WTC11 (cell line): ENCODE measurements at regions not wholly inside any gene's neighbourhood (a gene's known extent, or its start where the extent isn't known, plus 50 kb on each side); places are given as distances from the start of the nearest gene placed in this dataset.

Source experiments
- ATAC-seq: fragments of 200-7000 bp; cut with Tn5 transposase; 2 replicates; pipeline ENCODE4 v1.10.0; 2021; ENCODE audit warnings: mild to moderate bottlenecking, moderate library complexity
- CTCF ChIA-PET: fragments of 300-600 bp; sonication (Branson Sonifier 250); formaldehyde crosslinking; loops from one replicate; lab custom pipeline; 2021; ENCODE audit warnings: antibody characterized with exemption; lab: Charles Lee
- POLR2A ChIA-PET: fragments of 350-600 bp; sonication (Branson Sonifier 250); formaldehyde crosslinking; loops from one replicate; lab custom pipeline; 2021; ENCODE audit warnings: antibody characterized with exemption; lab: Charles Lee
- DNase-seq: peaks from one replicate; pipeline ENCODE4 v3.0.0; 2021; ENCODE audit warnings: low spot score
- H3K27ac Mint-ChIP-seq: 2 replicates; pipeline ENCODE4 v1.8.0; 2021; ENCODE audit warnings: mixed read lengths
- H3K27me3 Mint-ChIP-seq: 2 replicates; pipeline ENCODE4 v1.8.0; 2021; ENCODE audit warnings: low read depth, mild to moderate bottlenecking, moderate library complexity, mixed read lengths
- H3K36me3 Mint-ChIP-seq: 2 replicates; pipeline ENCODE4 v1.8.0; 2021; ENCODE audit warnings: mixed read lengths
- H3K4me1 Mint-ChIP-seq: 2 replicates; pipeline ENCODE4 v1.8.0; 2022; ENCODE audit warnings: mixed read lengths
- H3K4me3 Mint-ChIP-seq: 2 replicates; pipeline ENCODE4 v1.8.0; 2021; ENCODE audit warnings: mild to moderate bottlenecking, moderate library complexity, mixed read lengths
- H3K9me3 Mint-ChIP-seq: 2 replicates; pipeline ENCODE4 v1.8.0; 2021; ENCODE audit warnings: mixed read lengths
- ATF1 ChIP-seq: sonication (generic); formaldehyde crosslinking; IDR thresholded peaks from 2 replicates; pipeline ENCODE4 v1.8.1; 2023; ENCODE audit warnings: mild to moderate bottlenecking, moderate library complexity, missing genetic modification reagents
- ATF3 ChIP-seq: sonication (generic); formaldehyde crosslinking; conservative IDR thresholded peaks from 2 replicates; pipeline ENCODE4 v1.8.1; 2022; ENCODE audit warnings: mild to moderate bottlenecking, missing genetic modification reagents
- ATF6 ChIP-seq: sonication (generic); formaldehyde crosslinking; IDR thresholded peaks from 2 replicates; pipeline ENCODE4 v1.8.1; 2023; ENCODE audit warnings: mild to moderate bottlenecking, missing genetic modification reagents
- CDX4 ChIP-seq: fragments of 250-450 bp; sonication (Bioruptor Pico); IDR thresholded peaks from 2 replicates; pipeline ENCODE4 v1.9.0; 2021; ENCODE audit warnings: moderate library complexity, mild to moderate bottlenecking, inconsistent platforms, borderline replicate concordance
- EMX1 ChIP-seq: fragments of 250-450 bp; sonication (Bioruptor Pico); IDR thresholded peaks from 2 replicates; pipeline ENCODE4 v1.8.0; 2021; ENCODE audit warnings: mild to moderate bottlenecking
- FOXJ3 ChIP-seq: sonication (generic); formaldehyde crosslinking; IDR thresholded peaks from 2 replicates; pipeline ENCODE4 v1.9.0; 2021; ENCODE audit warnings: missing genetic modification reagents, mild to moderate bottlenecking, borderline replicate concordance
- NFATC4 ChIP-seq: fragments of 250-450 bp; sonication (Bioruptor Pico); IDR thresholded peaks from 2 replicates; pipeline ENCODE4 v1.9.0; 2021; ENCODE audit warnings: mild to moderate bottlenecking
- NFYB ChIP-seq: sonication (generic); formaldehyde crosslinking; conservative IDR thresholded peaks from 2 replicates; pipeline ENCODE4 v1.8.0; 2022; ENCODE audit warnings: low read depth, missing genetic modification reagents
- OVOL2 ChIP-seq: fragments of 250-450 bp; sonication (Bioruptor Pico); IDR thresholded peaks from 2 replicates; pipeline ENCODE4 v1.9.0; 2021; ENCODE audit warnings: mild to moderate bottlenecking, borderline replicate concordance
- PRRX2 ChIP-seq: fragments of 250-450 bp; sonication (Bioruptor Pico); IDR thresholded peaks from 2 replicates; pipeline ENCODE4 v1.8.0; 2021; ENCODE audit warnings: mild to moderate bottlenecking
- ZBTB21 ChIP-seq: sonication (generic); formaldehyde crosslinking; IDR thresholded peaks from 2 replicates; pipeline ENCODE4 v1.8.1; 2023; ENCODE audit warnings: mild to moderate bottlenecking, missing genetic modification reagents, borderline replicate concordance
- ZNF396 ChIP-seq: fragments of 250-450 bp; sonication (Bioruptor Pico); IDR thresholded peaks from 2 replicates; pipeline ENCODE4 v1.8.0; 2021; ENCODE audit warnings: mild to moderate bottlenecking, moderate library complexity, borderline replicate concordance
- TF ChIP-seq, protein P1 (sequence below): sonication (generic); formaldehyde crosslinking; IDR thresholded peaks from 2 replicates; pipeline ENCODE4 v1.8.0; 2022; ENCODE audit warnings: mild to moderate bottlenecking, missing genetic modification reagents
- TF ChIP-seq, protein P2 (sequence below): sonication (generic); formaldehyde crosslinking; IDR thresholded peaks from 2 replicates; pipeline ENCODE4 v1.8.1; 2023; ENCODE audit warnings: mild to moderate bottlenecking, missing genetic modification reagents
- TF ChIP-seq, protein P3 (sequence below): sonication (generic); formaldehyde crosslinking; IDR thresholded peaks from 2 replicates; pipeline ENCODE4 v1.8.0; 2022; ENCODE audit warnings: mild to moderate bottlenecking, missing genetic modification reagents

DNA sequence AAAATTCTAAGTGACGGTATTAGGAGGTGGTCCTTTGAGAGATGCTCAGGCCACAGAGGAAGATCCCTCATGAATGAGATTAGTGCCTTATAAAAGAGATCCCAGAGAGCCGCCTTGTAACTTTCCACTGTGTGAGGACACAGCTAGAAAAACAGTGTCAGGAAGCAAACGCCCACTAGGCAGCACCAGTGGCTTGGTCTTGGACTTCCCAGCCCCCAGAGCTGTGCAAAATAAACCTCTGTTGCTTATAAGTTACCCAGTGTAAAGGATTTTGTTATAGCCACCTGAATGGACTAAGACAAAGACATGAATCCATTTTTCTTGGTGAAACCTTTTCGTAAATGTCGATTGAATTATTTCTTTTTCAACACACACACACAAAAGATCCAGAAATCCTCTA is 141.0 kb downstream of the CBLN1 start (continued):
- TF ChIP-seq, protein P1, sequence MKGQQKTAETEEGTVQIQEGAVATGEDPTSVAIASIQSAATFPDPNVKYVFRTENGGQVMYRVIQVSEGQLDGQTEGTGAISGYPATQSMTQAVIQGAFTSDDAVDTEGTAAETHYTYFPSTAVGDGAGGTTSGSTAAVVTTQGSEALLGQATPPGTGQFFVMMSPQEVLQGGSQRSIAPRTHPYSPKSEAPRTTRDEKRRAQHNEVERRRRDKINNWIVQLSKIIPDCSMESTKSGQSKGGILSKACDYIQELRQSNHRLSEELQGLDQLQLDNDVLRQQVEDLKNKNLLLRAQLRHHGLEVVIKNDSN, result no peak
- TF ChIP-seq OVOL2 (CRISPR knock-in tag), result no peak

DNA sequence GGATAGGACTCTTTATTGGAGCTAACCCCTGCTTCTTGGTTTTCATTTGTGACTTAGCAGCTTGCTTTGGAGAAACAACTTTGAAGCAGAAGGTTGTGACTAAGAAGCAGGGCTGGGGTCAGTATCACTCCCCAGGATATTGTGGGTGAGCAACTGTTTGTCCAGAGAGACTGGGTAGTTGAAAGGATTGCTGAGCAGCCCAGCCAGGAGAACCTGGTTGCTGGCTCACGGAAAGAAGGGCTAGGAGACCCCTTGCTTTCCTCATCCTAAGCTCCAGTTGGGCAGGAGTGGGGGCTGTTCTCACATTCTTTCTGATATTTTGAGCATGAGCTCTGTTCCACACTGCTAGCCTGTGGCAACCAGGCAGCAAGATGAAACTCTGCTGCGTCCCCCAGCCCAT is 151.2 kb downstream of the CBLN1 start:
- POLR2A ChIA-PET, result no interaction called here
- Mint-ChIP-seq H3K9me3 (no peaks in the 10 kb centered on the region), H3K4me3 (no peak overlapping the region), H3K4me1 (peaks cover 7% of the 10 kb centered on the region), H3K27ac (no peak overlapping the region), H3K36me3 (no peaks in the 10 kb centered on the region), H3K27me3 (peaks cover 3% of the 10 kb centered on the region)
- TF ChIP-seq, protein P2, sequence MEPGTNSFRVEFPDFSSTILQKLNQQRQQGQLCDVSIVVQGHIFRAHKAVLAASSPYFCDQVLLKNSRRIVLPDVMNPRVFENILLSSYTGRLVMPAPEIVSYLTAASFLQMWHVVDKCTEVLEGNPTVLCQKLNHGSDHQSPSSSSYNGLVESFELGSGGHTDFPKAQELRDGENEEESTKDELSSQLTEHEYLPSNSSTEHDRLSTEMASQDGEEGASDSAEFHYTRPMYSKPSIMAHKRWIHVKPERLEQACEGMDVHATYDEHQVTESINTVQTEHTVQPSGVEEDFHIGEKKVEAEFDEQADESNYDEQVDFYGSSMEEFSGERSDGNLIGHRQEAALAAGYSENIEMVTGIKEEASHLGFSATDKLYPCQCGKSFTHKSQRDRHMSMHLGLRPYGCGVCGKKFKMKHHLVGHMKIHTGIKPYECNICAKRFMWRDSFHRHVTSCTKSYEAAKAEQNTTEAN (CRISPR knock-in tag), result no peak
- no peak for TF ChIP-seq FOXJ3 (CRISPR knock-in tag)
- no peak for TF ChIP-seq PRRX2 (CRISPR knock-in tag)
- no peak for TF ChIP-seq NFYB (CRISPR knock-in tag)
- no peak for TF ChIP-seq EMX1 (CRISPR knock-in tag)
- TF ChIP-seq ZNF396 (CRISPR knock-in tag), result no peak
- ATAC-seq (no peak), DNase-seq (no peak)
- CTCF ChIA-PET, result interaction anchor here (0.6 kb wide), 1 partner anchor 148 kb away, joined by 3 read pairs; no protein-coding TSS in a partner anchor

- POLR2A ChIA-PET, result no interaction called here
- no peaks in the 10 kb centered on the region for H3K36me3 Mint-ChIP-seq
- no peaks in the 10 kb centered on the region for H3K9me3 Mint-ChIP-seq
- peaks cover 7% of the 10 kb centered on the region for H3K4me1 Mint-ChIP-seq
- H3K27me3 Mint-ChIP-seq, result peaks cover 3% of the 10 kb centered on the region
- no peak for ATAC-seq
- TF ChIP-seq ATF6, result no peak
- TF ChIP-seq, protein P3, sequence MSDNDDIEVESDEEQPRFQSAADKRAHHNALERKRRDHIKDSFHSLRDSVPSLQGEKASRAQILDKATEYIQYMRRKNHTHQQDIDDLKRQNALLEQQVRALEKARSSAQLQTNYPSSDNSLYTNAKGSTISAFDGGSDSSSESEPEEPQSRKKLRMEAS, result no peak
- TF ChIP-seq ATF1 (CRISPR knock-in tag), result no peak
- CTCF ChIA-PET, result interaction anchor here (0.6 kb wide), 3 partner anchors 54 to 218 kb away, joined by 3 to 4 read pairs (median 3); no protein-coding TSS in a partner anchor
- H3K4me3 Mint-ChIP-seq, result no peak overlapping the region
- H3K27ac Mint-ChIP-seq, result no peak overlapping the region
- DNase-seq, result no peak
These were observed 151.7 kb downstream of the CBLN1 start for GRCh38 chr16:49129935-49130334.

GRCh38 chr16:49128740-49129139 is 152.9 kb downstream of the CBLN1 start:
- H3K36me3 Mint-ChIP-seq, result no peaks in the 10 kb centered on the region
- ChIA-PET CTCF (no interaction called here), POLR2A (no interaction called here)
- peaks cover 7% of the 10 kb centered on the region for H3K4me1 Mint-ChIP-seq
- TF ChIP-seq ZBTB21 (no peak), CDX4 (no peak), NFATC4 (no peak), ATF3 (CRISPR knock-in tag) (no peak), ZNF396 (CRISPR knock-in tag) (no peak), EMX1 (CRISPR knock-in tag) (no peak)
- TF ChIP-seq, protein P3, result no peak
- H3K4me3 Mint-ChIP-seq, result no peak overlapping the region
- peaks cover 3% of the 10 kb centered on the region for H3K27me3 Mint-ChIP-seq
- no peaks in the 10 kb centered on the region for H3K9me3 Mint-ChIP-seq
- ATAC-seq (no peak), DNase-seq (no peak)
- H3K27ac Mint-ChIP-seq, result no peak overlapping the region
